GM23248 (cell line): ENCODE measurements at regions not wholly inside any gene's neighbourhood (a gene's known extent, or its start where the extent isn't known, plus 50 kb on each side); places are given as distances from the start of the nearest gene placed in this dataset.

Experiments
- DNase-seq: peaks from one replicate; pipeline ENCODE4 v3.0.0-alpha.2; 2015
- H2AFZ ChIP-seq: fragments of 200-600 bp; sonication (generic); 2 replicates; pipeline ENCODE4 v1.6.1; 2016; ENCODE audit warnings: antibody characterized with exemption
- H3F3A ChIP-seq: fragments of 200-600 bp; sonication (generic); 2 replicates; pipeline ENCODE4 v1.6.1; 2016; ENCODE audit warnings: mild to moderate bottlenecking, antibody characterized with exemption, mixed run types; ENCODE audit not compliant: insufficient read depth
- H3K27ac ChIP-seq: fragments of 200-600 bp; sonication (generic); 2 replicates; pipeline ENCODE4 v1.5.1; 2016; ENCODE audit warnings: mild to moderate bottlenecking
- H3K27me3 ChIP-seq: fragments of 200-600 bp; sonication (generic); replicated peaks from 2 replicates; pipeline ENCODE4 v1.6.1; 2016; ENCODE audit warnings: mild to moderate bottlenecking; ENCODE audit not compliant: insufficient read depth
- H3K36me3 ChIP-seq: fragments of 200-600 bp; sonication (generic); 2 replicates; pipeline ENCODE4 v1.6.1; 2016; ENCODE audit warnings: low read depth, mild to moderate bottlenecking
- H3K4me1 ChIP-seq: fragments of 200-600 bp; sonication (generic); 2 replicates; pipeline ENCODE4 v1.6.1; 2016; ENCODE audit warnings: mild to moderate bottlenecking; ENCODE audit not compliant: insufficient read depth
- H3K4me2 ChIP-seq: fragments of 200-600 bp; sonication (generic); one replicate; pipeline ENCODE4 v1.6.1; 2016; ENCODE audit warnings: mild to moderate bottlenecking; ENCODE audit not compliant: unreplicated experiment
- H3K4me3 ChIP-seq: fragments of 200-600 bp; sonication (generic); 2 replicates; pipeline ENCODE4 v1.5.1; 2016; ENCODE audit warnings: mild to moderate bottlenecking
- H3K79me2 ChIP-seq: fragments of 200-600 bp; sonication (generic); 2 replicates; pipeline ENCODE4 v1.6.1; 2016; ENCODE audit warnings: mild to moderate bottlenecking; ENCODE audit not compliant: insufficient read depth
- H3K9ac ChIP-seq: fragments of 200-600 bp; sonication (generic); 2 replicates; pipeline ENCODE4 v1.6.1; 2016; ENCODE audit warnings: mild to moderate bottlenecking
- H3K9me2 ChIP-seq: fragments of 200-600 bp; sonication (generic); 2 replicates; pipeline ENCODE4 v1.6.1; 2016; ENCODE audit warnings: mixed run types, mild to moderate bottlenecking, moderate library complexity; ENCODE audit not compliant: insufficient read depth
- H3K9me3 ChIP-seq: fragments of 200-600 bp; sonication (generic); one replicate; pipeline ENCODE4 v1.6.1; 2017; ENCODE audit warnings: low read depth
- H4K20me1 ChIP-seq: fragments of 200-600 bp; sonication (generic); 2 replicates; pipeline ENCODE4 v1.6.0; 2016; ENCODE audit not compliant: insufficient read depth
- EZH2 ChIP-seq: fragments of 200-600 bp; sonication (generic); IDR thresholded peaks from 2 replicates; pipeline ENCODE4 v1.6.1; 2018; ENCODE audit warnings: antibody characterized with exemption, mild to moderate bottlenecking; ENCODE audit not compliant: insufficient read depth, poor library complexity, severe bottlenecking
- EZH2phosphoT487 ChIP-seq: fragments of 200-600 bp; sonication (generic); IDR thresholded peaks from 2 replicates; pipeline ENCODE4 v1.6.1; 2018; ENCODE audit warnings: antibody characterized with exemption, moderate library complexity, mild to moderate bottlenecking, low read depth; ENCODE audit not compliant: insufficient read depth
- WGBS, 2 experiments: methylation state at CpG; one replicate each; pipeline ENCODE4 v1.1.6; 2015 to 2017; ENCODE audit warnings: low lambda C conversion rate in 2 of 2, low coverage in 1 of 2; ENCODE audit errors: missing lambda C conversion rate in 2 of 2; 5-methylcytosine and 5-hydroxymethylcytosine counted together
- in situ Hi-C: fragments of 300-500 bp; cut with MboI; formaldehyde crosslinking; loops from 2 replicates; pipeline ENCODE4 v1.15.0; 2020

- in situ Hi-C loops: no loop called here
- TF ChIP-seq EZH2phosphoT487 (no peak), EZH2 (no peak)
Observed at GRCh38 chr18:24826605-24827004, 366.2 kb downstream of the HRH4 start.

GRCh38 chr18:24827501-24827900 lies 367.1 kb downstream of the HRH4 start:
- no peak overlapping the region for H3K4me2 ChIP-seq
- peaks cover 8% of the 10 kb centered on the region; the same call in 1 of the 2 replicates for H3K4me1 ChIP-seq

More at GRCh38 chr18:24826605-24827004, 366.2 kb downstream of the HRH4 start:
- DNase-seq: no peak
- H3F3A ChIP-seq: peaks cover 3% of the 10 kb centered on the region; the same call in 1 of the 2 replicates
- H3K4me3 ChIP-seq: no peak overlapping the region
- no peaks in the 10 kb centered on the region for H3K79me2 ChIP-seq
- H4K20me1 ChIP-seq: no peaks in the 10 kb centered on the region
- H2AFZ ChIP-seq: no peak overlapping the region
- H3K27me3 ChIP-seq: peaks cover 17% of the 10 kb centered on the region
- H3K4me2 ChIP-seq: no peak overlapping the region
- H3K9me2 ChIP-seq: no peaks in the 10 kb centered on the region
- WGBS, 2 experiments: 51 to 61% methylated on average over 2 of the region's 2 CpGs
- no peak overlapping the region for H3K27ac ChIP-seq
- H3K9ac ChIP-seq: no peak overlapping the region
- peaks cover 8% of the 10 kb centered on the region; the same call in 1 of the 2 replicates for H3K4me1 ChIP-seq
- H3K9me3 ChIP-seq: no peaks in the 10 kb centered on the region
- H3K36me3 ChIP-seq: no peaks in the 10 kb centered on the region

GRCh38 chr18:24831081-24831480 lies 370.6 kb downstream of the HRH4 start:
- no peaks in the 10 kb centered on the region for H3K9me3 ChIP-seq
- H4K20me1 ChIP-seq: no peaks in the 10 kb centered on the region
- no peaks in the 10 kb centered on the region for H3K36me3 ChIP-seq
- no peak overlapping the region for H2AFZ ChIP-seq
- in situ Hi-C loops: no loop called here
- no peak overlapping the region for H3K27ac ChIP-seq
- peaks cover 41% of the 10 kb centered on the region for H3K27me3 ChIP-seq
- TF ChIP-seq EZH2 (no peak), EZH2phosphoT487 (no peak)
- WGBS, 2 experiments: 83 to 88% methylated on average over 6 of the region's 6 CpGs
- no peak for DNase-seq
- no peak overlapping the region for H3K9ac ChIP-seq
- peaks cover 8% of the 10 kb centered on the region; the same call in 1 of the 2 replicates for H3K4me1 ChIP-seq
- no peak overlapping the region for H3K4me2 ChIP-seq
- no peaks in the 10 kb centered on the region for H3K9me2 ChIP-seq
- no peaks in the 10 kb centered on the region for H3K79me2 ChIP-seq
- no peak overlapping the region for H3K4me3 ChIP-seq
- H3F3A ChIP-seq: peaks cover 3% of the 10 kb centered on the region; the same call in 1 of the 2 replicates

More at GRCh38 chr18:24827501-24827900, 367.1 kb downstream of the HRH4 start:
- Histone ChIP-seq H3K36me3 (no peaks in the 10 kb centered on the region), H3K27ac (no peak overlapping the region), H3K9ac (no peak overlapping the region), H3F3A (peaks cover 3% of the 10 kb centered on the region; the same call in 1 of the 2 replicates), H3K27me3 (peaks cover 25% of the 10 kb centered on the region), H3K9me2 (no peaks in the 10 kb centered on the region), H4K20me1 (no peaks in the 10 kb centered on the region), H3K4me3 (no peak overlapping the region), H3K9me3 (no peaks in the 10 kb centered on the region), H3K79me2 (no peaks in the 10 kb centered on the region), H2AFZ (no peak overlapping the region)
- peak; percentile 34 for DNase-seq
- 40 to 45% methylated on average over 1 of the region's 1 CpG for WGBS, 2 experiments
- in situ Hi-C loops: no loop called here
- TF ChIP-seq EZH2: no peak
- TF ChIP-seq EZH2phosphoT487: no peak

- H3K27me3 ChIP-seq: peaks cover 41% of the 10 kb centered on the region
- peaks cover 3% of the 10 kb centered on the region; the same call in 1 of the 2 replicates for H3F3A ChIP-seq
Observed at GRCh38 chr18:24831871-24832665, 371.6 kb downstream of the HRH4 start.

More at GRCh38 chr18:24831871-24832665, 371.6 kb downstream of the HRH4 start:
- in situ Hi-C loops: no loop called here
- H3K79me2 ChIP-seq: no peaks in the 10 kb centered on the region
- DNase-seq: no peak
- no peak overlapping the region for H3K4me3 ChIP-seq
- H3K9ac ChIP-seq: no peak overlapping the region
- WGBS, 2 experiments: 81 to 82% methylated on average over 11 of the region's 11 CpGs
- H3K9me2 ChIP-seq: no peaks in the 10 kb centered on the region
- TF ChIP-seq EZH2 (no peak), EZH2phosphoT487 (no peak)
- no peaks in the 10 kb centered on the region for H4K20me1 ChIP-seq
- no peaks in the 10 kb centered on the region for H3K9me3 ChIP-seq
- H2AFZ ChIP-seq: no peak overlapping the region
- H3K27ac ChIP-seq: no peak overlapping the region
- no peaks in the 10 kb centered on the region for H3K36me3 ChIP-seq
- H3K4me2 ChIP-seq: no peak overlapping the region
- H3K4me1 ChIP-seq: peaks cover 12% of the 10 kb centered on the region
